HEK293T (cell line): ENCODE measurements at regions not wholly inside any gene's neighbourhood (a gene's known extent, or its start where the extent isn't known, plus 50 kb on each side); places are given as distances from the start of the nearest gene placed in this dataset.
"Not testable (repeated sequence)": the region's sequence is repeated elsewhere in the genome, so short reads cannot be mapped to it uniquely, and the experiment has no call there.

ENCODE experiments used
- BHLHE40 ChIP-seq: fragments of 450-650 bp; IDR thresholded peaks from 2 replicates; pipeline ENCODE4 v1.6.1; 2016; ENCODE audit warnings: mild to moderate bottlenecking, moderate library complexity, borderline replicate concordance
- ELF4 ChIP-seq: fragments of 450-650 bp; IDR thresholded peaks from 2 replicates; pipeline ENCODE4 v1.6.1; 2017; ENCODE audit warnings: antibody characterized with exemption
- FOXA1 ChIP-seq: fragments of 450-650 bp; IDR thresholded peaks from 2 replicates; pipeline ENCODE4 v1.6.1; 2016; ENCODE audit warnings: mild to moderate bottlenecking
- HDGF ChIP-seq: fragments of 450-650 bp; IDR thresholded peaks from 2 replicates; pipeline ENCODE4 v1.6.1; 2017; ENCODE audit warnings: antibody characterized with exemption, borderline replicate concordance
- L3MBTL2 ChIP-seq: fragments of 450-650 bp; conservative IDR thresholded peaks from 2 replicates; pipeline ENCODE4 v1.6.1; 2016; ENCODE audit warnings: mild to moderate bottlenecking
- LEF1 ChIP-seq: fragments of 450-650 bp; IDR thresholded peaks from 2 replicates; pipeline ENCODE4 v1.6.1; 2017; ENCODE audit warnings: mild to moderate bottlenecking, borderline replicate concordance
- NFRKB ChIP-seq: fragments of 450-650 bp; IDR thresholded peaks from 2 replicates; pipeline ENCODE4 v1.6.1; 2016; ENCODE audit warnings: mild to moderate bottlenecking, moderate library complexity
- SP1 ChIP-seq: fragments of 450-650 bp; IDR thresholded peaks from 2 replicates; pipeline ENCODE4 v1.6.1; 2017
- TF ChIP-seq, protein P1 (sequence below): fragments of 450-650 bp; IDR thresholded peaks from 2 replicates; pipeline ENCODE4 v1.6.1; 2016

DNA sequence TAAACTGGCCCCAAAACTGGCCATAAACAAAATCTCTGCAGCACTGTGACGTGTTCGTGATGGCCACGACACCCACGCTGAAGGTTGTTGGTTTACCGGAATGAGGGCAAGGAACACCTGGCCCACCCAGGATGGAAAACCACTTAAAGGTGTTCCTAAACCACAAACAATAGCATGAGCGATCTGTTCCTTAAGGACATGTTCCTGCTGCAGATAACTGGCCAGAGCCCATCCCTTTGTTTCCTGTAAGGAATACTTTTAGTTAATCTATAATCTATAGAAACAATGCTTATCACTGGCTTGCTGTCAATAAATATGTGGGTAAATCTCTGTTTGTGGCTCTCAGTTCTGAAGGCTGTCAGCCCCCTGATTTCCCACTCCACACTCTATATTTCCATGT lies 305.2 kb upstream of the RPS23 start:
- not testable (repeated sequence) for TF ChIP-seq BHLHE40, LEF1, NFRKB, L3MBTL2, HDGF, FOXA1, SP1, ELF4
- TF ChIP-seq, protein P1, sequence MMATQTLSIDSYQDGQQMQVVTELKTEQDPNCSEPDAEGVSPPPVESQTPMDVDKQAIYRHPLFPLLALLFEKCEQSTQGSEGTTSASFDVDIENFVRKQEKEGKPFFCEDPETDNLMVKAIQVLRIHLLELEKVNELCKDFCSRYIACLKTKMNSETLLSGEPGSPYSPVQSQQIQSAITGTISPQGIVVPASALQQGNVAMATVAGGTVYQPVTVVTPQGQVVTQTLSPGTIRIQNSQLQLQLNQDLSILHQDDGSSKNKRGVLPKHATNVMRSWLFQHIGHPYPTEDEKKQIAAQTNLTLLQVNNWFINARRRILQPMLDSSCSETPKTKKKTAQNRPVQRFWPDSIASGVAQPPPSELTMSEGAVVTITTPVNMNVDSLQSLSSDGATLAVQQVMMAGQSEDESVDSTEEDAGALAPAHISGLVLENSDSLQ = not testable (repeated sequence)
